ENCODE measurements at regions not wholly inside any gene's neighbourhood (a gene's known extent, or its start where the extent isn't known, plus 50 kb on each side); places are given as distances from the start of the nearest gene placed in this dataset.

GRCh38 chr3:74506246-74506645, 108.2 kb downstream of the CNTN3 start:
- TF ChIP-seq, protein P1, sequence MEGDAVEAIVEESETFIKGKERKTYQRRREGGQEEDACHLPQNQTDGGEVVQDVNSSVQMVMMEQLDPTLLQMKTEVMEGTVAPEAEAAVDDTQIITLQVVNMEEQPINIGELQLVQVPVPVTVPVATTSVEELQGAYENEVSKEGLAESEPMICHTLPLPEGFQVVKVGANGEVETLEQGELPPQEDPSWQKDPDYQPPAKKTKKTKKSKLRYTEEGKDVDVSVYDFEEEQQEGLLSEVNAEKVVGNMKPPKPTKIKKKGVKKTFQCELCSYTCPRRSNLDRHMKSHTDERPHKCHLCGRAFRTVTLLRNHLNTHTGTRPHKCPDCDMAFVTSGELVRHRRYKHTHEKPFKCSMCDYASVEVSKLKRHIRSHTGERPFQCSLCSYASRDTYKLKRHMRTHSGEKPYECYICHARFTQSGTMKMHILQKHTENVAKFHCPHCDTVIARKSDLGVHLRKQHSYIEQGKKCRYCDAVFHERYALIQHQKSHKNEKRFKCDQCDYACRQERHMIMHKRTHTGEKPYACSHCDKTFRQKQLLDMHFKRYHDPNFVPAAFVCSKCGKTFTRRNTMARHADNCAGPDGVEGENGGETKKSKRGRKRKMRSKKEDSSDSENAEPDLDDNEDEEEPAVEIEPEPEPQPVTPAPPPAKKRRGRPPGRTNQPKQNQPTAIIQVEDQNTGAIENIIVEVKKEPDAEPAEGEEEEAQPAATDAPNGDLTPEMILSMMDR (IDR thresholded peaks at IDR 0.05; ENCODE audit: poor library complexity, severe bottlenecking) = no peak
- TF ChIP-seq SMC3 (conservative IDR thresholded peaks at IDR 0.05; ENCODE audit: poor library complexity) = no peak
- no peak for TF ChIP-seq EP300 (conservative IDR thresholded peaks at IDR 0.05; ENCODE audit: poor library complexity, severe bottlenecking)
